GM12878 (cell line): ENCODE measurements at regions not wholly inside any gene's neighbourhood (a gene's known extent, or its start where the extent isn't known, plus 50 kb on each side); places are given as distances from the start of the nearest gene placed in this dataset.

Experiments used
- ATAC-seq: fragments of 200-7000 bp; cut with Tn5 transposase; 3 replicates; pipeline ENCODE4 v1.9.1; 2020; ENCODE audit warnings: mild to moderate bottlenecking, moderate library complexity
- BruUV-seq: library from RNA; stranded (reverse); fragments of 400-500 nt; replicated peaks from 2 replicates; lab custom pipeline; 2021; lab: Mats Ljungman, UMichigan
- CTCF ChIA-PET: fragments of 300-600 bp; sonication (Branson Sonifier 250); formaldehyde crosslinking; extraction: SDS; loops from one replicate; lab custom pipeline; 2021; ENCODE audit warnings: inconsistent platforms; lab: Yijun Ruan, JAX
- POLR2A ChIA-PET: fragments of 350-600 bp; formaldehyde crosslinking; extraction: SDS; loops from one replicate; lab custom pipeline; 2021; ENCODE audit warnings: inconsistent platforms; lab: Charles Lee
- RAD21 ChIA-PET: fragments of 300-600 bp; sonication (Branson Sonifier 250); formaldehyde crosslinking; loops from one replicate; lab custom pipeline; 2023; ENCODE audit warnings: antibody characterized with exemption; ENCODE audit not compliant: unreplicated experiment; lab: Charles Lee
- SMC1A ChIA-PET: fragments of 300-600 bp; sonication (Branson Sonifier 250); formaldehyde crosslinking; loops from one replicate; lab custom pipeline; 2023; ENCODE audit not compliant: unreplicated experiment, uncharacterized antibody; lab: Charles Lee
- DNase-seq: peaks from one replicate; pipeline ENCODE4 v3.0.0-alpha.2; 2011; ENCODE audit warnings: low read depth, low spot score
- FAIRE-seq: peaks from 3 replicates; lab custom pipeline; 2011; peaks lifted over from hg19 to GRCh38; lab: Jason Lieb, UNC
- H2AFZ ChIP-seq: 2 replicates; pipeline ENCODE4 v1.6.0; 2011; ENCODE audit warnings: low read depth, low read length, control low read depth; ENCODE audit not compliant: control insufficient read depth
- H3K27ac ChIP-seq: 2 replicates; pipeline ENCODE4 v1.5.1; 2011; ENCODE audit warnings: control low read depth; ENCODE audit not compliant: control insufficient read depth, insufficient read depth
- H3K27me3 ChIP-seq, 2 experiments: replicated peaks in 1 of 2; 2 replicates each; pipeline versions ENCODE4 v1.6.0 to v1.6.1; 2011; ENCODE audit warnings: low read length in 1 of 2; ENCODE audit not compliant: control insufficient read depth in 2 of 2, insufficient read depth in 2 of 2
- H3K36me3 ChIP-seq, 2 experiments: 2 replicates each; pipeline ENCODE4 v1.5.1; 2011; ENCODE audit warnings: low read length in 1 of 2; ENCODE audit not compliant: control insufficient read depth in 2 of 2, insufficient read depth in 2 of 2
- H3K4me1 ChIP-seq: 2 replicates; pipeline ENCODE4 v1.6.1; 2011; ENCODE audit warnings: mild to moderate bottlenecking, low read length, moderate library complexity, mixed read lengths; ENCODE audit not compliant: control insufficient read depth, insufficient read depth
- H3K4me2 ChIP-seq: 2 replicates; pipeline ENCODE4 v1.6.0; 2011; ENCODE audit warnings: control low read depth; ENCODE audit not compliant: control insufficient read depth, insufficient read depth
- H3K4me3 ChIP-seq: fragments of 200-600 bp; sonication (generic); 2 replicates; pipeline ENCODE4 v1.5.1; 2016
- H3K79me2 ChIP-seq: 2 replicates; pipeline ENCODE4 v1.6.0; 2011; ENCODE audit warnings: low read length; ENCODE audit not compliant: control insufficient read depth, insufficient read depth
- H3K9ac ChIP-seq: 2 replicates; pipeline ENCODE4 v1.8.0; 2011; ENCODE audit warnings: low read length, control low read depth, mixed read lengths; ENCODE audit not compliant: control insufficient read depth, insufficient read depth
- H3K9me3 ChIP-seq: replicated peaks from 3 replicates; pipeline ENCODE4 v1.5.1; 2011; ENCODE audit warnings: mild to moderate bottlenecking, low read length; ENCODE audit not compliant: control insufficient read depth, insufficient read depth
- H4K20me1 ChIP-seq: 2 replicates; pipeline ENCODE4 v1.6.0; 2011; ENCODE audit not compliant: control insufficient read depth, insufficient read depth
- BACH1 ChIP-seq: fragments of 450-650 bp; IDR thresholded peaks from 2 replicates; pipeline ENCODE4 v1.6.1; 2017; ENCODE audit warnings: mild to moderate bottlenecking, borderline replicate concordance
- NR2C2 ChIP-seq: IDR thresholded peaks from 2 replicates; pipeline ENCODE4 v1.6.1; 2011; ENCODE audit warnings: borderline replicate concordance, low read depth; ENCODE audit not compliant: control insufficient read depth, insufficient read length
- PAX8 ChIP-seq: fragments of 450-650 bp; IDR thresholded peaks from 2 replicates; pipeline ENCODE4 v1.6.1; 2017; ENCODE audit warnings: mild to moderate bottlenecking, moderate library complexity
- POU2F2 ChIP-seq: IDR thresholded peaks from 3 replicates; pipeline ENCODE4 v1.6.1; 2011; ENCODE audit warnings: low read depth, mild to moderate bottlenecking, low read length, borderline replicate concordance
- PRDM15 ChIP-seq: fragments of 450-650 bp; formaldehyde crosslinking; IDR thresholded peaks from 2 replicates; pipeline ENCODE4 v1.4.0; 2020; ENCODE audit warnings: mild to moderate bottlenecking, moderate library complexity
- RB1 ChIP-seq: fragments of 450-650 bp; formaldehyde crosslinking; IDR thresholded peaks from 2 replicates; pipeline ENCODE4 v1.6.1; 2017; ENCODE audit warnings: mild to moderate bottlenecking, borderline replicate concordance
- SREBF2 ChIP-seq: IDR thresholded peaks from 2 replicates; pipeline ENCODE4 v1.6.1; 2012; ENCODE audit warnings: mild to moderate bottlenecking, low read length
- SUPT20H ChIP-seq: IDR thresholded peaks from 2 replicates; pipeline ENCODE4 v1.6.1; 2011; ENCODE audit warnings: low read depth, mild to moderate bottlenecking, low read length, moderate library complexity, borderline replicate concordance; ENCODE audit not compliant: control insufficient read depth
- TARDBP ChIP-seq: IDR thresholded peaks from 2 replicates; pipeline ENCODE4 v1.6.1; 2016; ENCODE audit warnings: borderline replicate concordance
- ZNF217 ChIP-seq: fragments of 450-650 bp; IDR thresholded peaks from 2 replicates; pipeline ENCODE4 v1.6.1; 2017; ENCODE audit warnings: antibody characterized with exemption, mild to moderate bottlenecking
- WGBS: methylation state at CpG from one replicate; pipeline ENCODE4 v1.1.6; 2016; ENCODE audit warnings: low lambda C conversion rate; ENCODE audit not compliant: insufficient replicate concordance, insufficient coverage; ENCODE audit errors: missing lambda C conversion rate; 5-methylcytosine and 5-hydroxymethylcytosine counted together
- in situ Hi-C: fragments of 300-500 bp; cut with MboI; formaldehyde crosslinking; loops from 9 replicates; pipeline ENCODE4 v1.14.3; 2018; ENCODE audit warnings: mixed read lengths
- intact Hi-C: fragments of 100-400 bp; cut with micrococcal nuclease; formaldehyde crosslinking; loops from one replicate; pipeline ENCODE4 v1.14.2; 2022; ENCODE audit not compliant: unreplicated experiment
- TF ChIP-seq, protein P1 (sequence below): fragments of 450-650 bp; formaldehyde crosslinking; IDR thresholded peaks from 2 replicates; pipeline ENCODE4 v1.4.0; 2022; ENCODE audit warnings: mild to moderate bottlenecking, moderate library complexity

DNA sequence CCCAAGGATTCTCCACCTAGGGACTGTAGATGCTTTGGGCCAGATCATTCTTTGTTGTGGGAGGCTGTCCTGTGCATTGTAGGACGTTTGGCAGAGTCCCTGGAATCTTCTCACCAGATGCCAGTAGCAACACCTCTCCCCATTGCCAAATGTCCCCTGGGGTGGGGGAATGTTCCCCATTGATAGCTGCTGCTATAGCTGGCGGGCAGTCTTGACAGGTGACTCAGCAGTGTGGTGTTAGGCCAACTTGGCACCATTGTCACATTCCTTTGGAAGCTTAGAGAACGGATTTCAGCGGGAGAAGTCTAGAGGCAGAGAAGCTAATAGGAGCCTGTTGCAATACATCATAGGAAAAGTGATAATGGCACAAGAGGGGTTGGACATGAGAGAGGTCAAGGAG is 495.7 kb upstream of the SMIM21 start:
- Histone ChIP-seq H3K36me3 (no peaks in the 10 kb centered on the region), H3K4me2 (no peak overlapping the region), H3K4me1 (no peaks in the 10 kb centered on the region), H2AFZ (no peak overlapping the region), H3K9ac (no peak overlapping the region), H3K27me3 (no peaks in the 10 kb centered on the region; a peak in 1 of 4 replicates), H3K4me3 (no peak overlapping the region), H3K79me2 (no peaks in the 10 kb centered on the region), H4K20me1 (no peaks in the 10 kb centered on the region), H3K9me3 (no peaks in the 10 kb centered on the region), H3K27ac (no peak overlapping the region)
- ChIA-PET RAD21 (no interaction called here), POLR2A (no interaction called here), CTCF (no interaction called here), SMC1A (no interaction called here)
- WGBS: 15% methylated on average over 4 of the region's 4 CpGs
- ATAC-seq (no peak), DNase-seq (no peak), FAIRE-seq (no peak)
- TF ChIP-seq TARDBP (no peak), NR2C2 (no peak), PRDM15 (CRISPR knock-in tag) (no peak), RB1 (no peak), PAX8 (no peak), ZNF217 (no peak), SREBF2 (no peak), POU2F2 (no peak), BACH1 (no peak), SUPT20H (no peak)
- TF ChIP-seq, protein P1, sequence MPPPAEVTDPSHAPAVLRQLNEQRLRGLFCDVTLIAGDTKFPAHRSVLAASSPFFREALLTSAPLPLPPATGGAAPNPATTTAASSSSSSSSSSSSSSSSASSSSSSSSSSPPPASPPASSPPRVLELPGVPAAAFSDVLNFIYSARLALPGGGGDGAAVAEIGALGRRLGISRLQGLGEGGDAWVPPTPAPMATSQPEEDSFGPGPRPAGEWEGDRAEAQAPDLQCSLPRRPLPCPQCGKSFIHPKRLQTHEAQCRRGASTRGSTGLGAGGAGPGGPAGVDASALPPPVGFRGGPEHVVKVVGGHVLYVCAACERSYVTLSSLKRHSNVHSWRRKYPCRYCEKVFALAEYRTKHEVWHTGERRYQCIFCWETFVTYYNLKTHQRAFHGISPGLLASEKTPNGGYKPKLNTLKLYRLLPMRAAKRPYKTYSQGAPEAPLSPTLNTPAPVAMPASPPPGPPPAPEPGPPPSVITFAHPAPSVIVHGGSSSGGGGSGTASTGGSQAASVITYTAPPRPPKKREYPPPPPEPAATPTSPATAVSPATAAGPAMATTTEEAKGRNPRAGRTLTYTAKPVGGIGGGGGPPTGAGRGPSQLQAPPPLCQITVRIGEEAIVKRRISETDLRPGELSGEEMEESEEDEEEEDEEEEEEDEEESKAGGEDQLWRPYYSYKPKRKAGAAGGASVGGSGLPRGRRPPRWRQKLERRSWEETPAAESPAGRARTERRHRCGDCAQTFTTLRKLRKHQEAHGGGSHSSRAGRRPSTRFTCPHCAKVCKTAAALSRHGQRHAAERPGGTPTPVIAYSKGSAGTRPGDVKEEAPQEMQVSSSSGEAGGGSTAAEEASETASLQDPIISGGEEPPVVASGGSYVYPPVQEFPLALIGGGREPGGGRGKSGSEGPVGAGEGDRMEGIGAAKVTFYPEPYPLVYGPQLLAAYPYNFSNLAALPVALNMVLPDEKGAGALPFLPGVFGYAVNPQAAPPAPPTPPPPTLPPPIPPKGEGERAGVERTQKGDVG (CRISPR knock-in tag): no peak
- intact Hi-C loops: no loop called here
- no TSS peak for BruUV-seq
- in situ Hi-C loops: no loop called here
